ENCODE measurements at regions not wholly inside any gene's neighbourhood (a gene's known extent, or its start where the extent isn't known, plus 50 kb on each side); places are given as distances from the start of the nearest gene placed in this dataset.

DNA sequence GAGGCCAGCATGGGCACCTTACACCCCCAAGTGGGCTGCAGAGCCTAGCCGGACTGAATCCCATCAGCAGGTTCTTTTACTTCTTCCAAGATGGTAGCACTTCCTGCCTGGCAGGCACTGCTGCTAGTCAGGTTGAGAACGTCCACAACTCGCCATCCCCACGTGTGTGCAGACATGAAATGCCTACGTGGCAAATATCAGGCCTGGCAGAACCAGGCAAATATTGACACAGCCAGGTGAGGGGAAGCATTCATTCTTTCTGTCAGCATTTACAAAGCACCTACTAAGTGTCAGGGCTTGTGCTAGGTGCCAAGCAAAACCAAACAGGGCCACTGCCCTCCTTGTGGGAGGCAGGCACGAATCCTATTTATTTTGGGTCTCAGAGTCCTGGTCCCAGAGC lies 52.3 kb upstream of the SIM2 start:
- Histone ChIP-seq H3K4me1 (peaks cover 0 to 5% (median 0%) of the 10 kb centered on the region in 12 donors), H3K4me3 (no peak overlapping the region), H3K36me3 (no peaks in the 10 kb centered on the region), H3K27ac (no peak overlapping the region), H3K9me3 (no peaks in the 10 kb centered on the region), H3K27me3 (peaks cover 0 to 10% (median 0%) of the 10 kb centered on the region in 9 donors)
- intact Hi-C loops (cut with DNase I), result no loop called here
- WGBS, 4 donors, result 84 to 94% (median 89%) methylated on average over 6 of the region's 6 CpGs
- no peak for TF ChIP-seq POLR2A (IDR thresholded peaks at IDR 0.05)
- no peak for TF ChIP-seq CTCF (IDR thresholded peaks at IDR 0.05)
- ATAC-seq (no peak), DNase-seq (no peak)

GRCh38 chr21:36647279-36648093 lies 51.4 kb upstream of the SIM2 start:
- Histone ChIP-seq H3K4me1 (peaks cover 0 to 5% (median 0%) of the 10 kb centered on the region in 12 donors), H3K27ac (no peak overlapping the region), H3K4me3 (no peak overlapping the region), H3K36me3 (no peaks in the 10 kb centered on the region), H3K27me3 (peaks cover 0 to 10% (median 0%) of the 10 kb centered on the region in 9 donors), H3K9me3 (no peaks in the 10 kb centered on the region)
- peak in 1 of 4 donors; percentile 71 for ATAC-seq
- no peak for TF ChIP-seq POLR2A (IDR thresholded peaks at IDR 0.05)
- TF ChIP-seq CTCF (IDR thresholded peaks at IDR 0.05), result no peak
- no peak for DNase-seq
- intact Hi-C loops (cut with DNase I), result no loop called here
- 42 to 50% (median 45%) methylated on average over 15 of the region's 15 CpGs for WGBS, 4 donors
